NCI-H2171 (cell line): ENCODE measurements at regions not wholly inside any gene's neighbourhood (a gene's known extent, or its start where the extent isn't known, plus 50 kb on each side); places are given as distances from the start of the nearest gene placed in this dataset.
A peak's percentile ranks its signal among the peaks of the same experiment; 100 is the strongest.

Experiments
- DNase-seq: peaks from one replicate; lab custom pipeline; 2025; lab: John Stamatoyannopoulos, UW

- no peak for DNase-seq
Measured at GRCh38 chr13:44181931-44182330, 191.7 kb upstream of the SERP2 start.

- DNase-seq = no peak
Measured at GRCh38 chr13:44184740-44185139, 188.9 kb upstream of the SERP2 start.

GRCh38 chr13:44188257-44188656 lies 185.4 kb upstream of the SERP2 start:
- no peak for DNase-seq

GRCh38 chr13:44189085-44189484 lies 184.5 kb upstream of the SERP2 start:
- no peak for DNase-seq

- no peak for DNase-seq
Measured at GRCh38 chr13:44191103-44191502, 182.5 kb upstream of the SERP2 start.

- DNase-seq = peak; percentile 53
Measured at GRCh38 chr13:44191504-44192171, 182.0 kb upstream of the SERP2 start.

GRCh38 chr13:44193731-44194130 lies 179.9 kb upstream of the SERP2 start:
- DNase-seq = no peak

- DNase-seq = no peak
Measured at GRCh38 chr13:44195245-44195644, 178.4 kb upstream of the SERP2 start.

GRCh38 chr13:44196196-44196751 lies 177.3 kb upstream of the SERP2 start:
- no peak for DNase-seq

- no peak for DNase-seq
Measured at GRCh38 chr13:44197791-44198770, 175.5 kb upstream of the SERP2 start.

GRCh38 chr13:44198826-44199225 lies 174.8 kb upstream of the SERP2 start:
- no peak for DNase-seq

- DNase-seq = no peak
Measured at GRCh38 chr13:44199627-44200207, 173.9 kb upstream of the SERP2 start.

- DNase-seq = no peak
Measured at GRCh38 chr13:44206434-44206833, 167.2 kb upstream of the SERP2 start.

- no peak for DNase-seq
Measured at GRCh38 chr13:44207476-44207875, 166.1 kb upstream of the SERP2 start.

- no peak for DNase-seq
Measured at GRCh38 chr13:44210525-44210924, 163.1 kb upstream of the SERP2 start.

GRCh38 chr13:44211286-44211685 lies 162.3 kb upstream of the SERP2 start:
- DNase-seq = no peak

GRCh38 chr13:44211704-44212346 lies 161.8 kb upstream of the SERP2 start:
- no peak for DNase-seq

- no peak for DNase-seq
Measured at GRCh38 chr13:44212633-44213396, 160.8 kb upstream of the SERP2 start.

- no peak for DNase-seq
Measured at GRCh38 chr13:44218501-44219240, 155.0 kb upstream of the SERP2 start.
